CD1c-positive myeloid dendritic cell (primary cell): ENCODE measurements at regions not wholly inside any gene's neighbourhood (a gene's known extent, or its start where the extent isn't known, plus 50 kb on each side); places are given as distances from the start of the nearest gene placed in this dataset.

Experiments
- DNase-seq: peaks from one replicate; pipeline ENCODE4 v3.0.0-alpha.2; 2016; ENCODE audit errors: extremely low spot score

GRCh38 chr2:226208726-226209125 lies 590.9 kb downstream of the IRS1 start:
- DNase-seq: no peak

- no peak for DNase-seq
Measured at GRCh38 chr2:226207671-226208070, 591.9 kb downstream of the IRS1 start.

- no peak for DNase-seq
Measured at GRCh38 chr2:226199555-226199954, 600.1 kb downstream of the IRS1 start.

- DNase-seq: no peak
Measured at GRCh38 chr2:226198956-226199355, 600.7 kb downstream of the IRS1 start.

- no peak for DNase-seq
Measured at GRCh38 chr2:226190479-226191252, 609.0 kb downstream of the IRS1 start.

GRCh38 chr2:226189061-226189460 lies 610.6 kb downstream of the IRS1 start:
- no peak for DNase-seq

GRCh38 chr2:226187616-226188015 lies 612.0 kb downstream of the IRS1 start:
- DNase-seq: no peak

- DNase-seq: no peak
Measured at GRCh38 chr2:226187156-226187555, 612.5 kb downstream of the IRS1 start.

GRCh38 chr2:226185616-226186211 lies 613.9 kb downstream of the IRS1 start:
- DNase-seq: no peak

GRCh38 chr2:226184940-226185615 lies 614.5 kb downstream of the IRS1 start:
- DNase-seq: no peak

- DNase-seq: no peak
Measured at GRCh38 chr2:226184540-226184939, 615.1 kb downstream of the IRS1 start.

- no peak for DNase-seq
Measured at GRCh38 chr2:226183550-226183949, 616.1 kb downstream of the IRS1 start.

- DNase-seq: no peak
Measured at GRCh38 chr2:226183033-226183432, 616.6 kb downstream of the IRS1 start.

GRCh38 chr2:226181909-226182308 lies 617.7 kb downstream of the IRS1 start:
- DNase-seq: no peak

- DNase-seq: no peak
Measured at GRCh38 chr2:226180281-226180884, 619.2 kb downstream of the IRS1 start.

GRCh38 chr2:226179010-226179409 lies 620.6 kb downstream of the IRS1 start:
- DNase-seq: no peak

- DNase-seq: no peak
Measured at GRCh38 chr2:226176283-226176984, 623.2 kb downstream of the IRS1 start.

GRCh38 chr2:226174390-226174789 lies 625.2 kb downstream of the IRS1 start:
- DNase-seq: no peak

GRCh38 chr2:226172939-226173338 lies 626.7 kb downstream of the IRS1 start:
- DNase-seq: no peak

GRCh38 chr2:226172309-226172708 lies 627.3 kb downstream of the IRS1 start:
- no peak for DNase-seq

GRCh38 chr2:226169751-226170581 lies 629.7 kb downstream of the IRS1 start:
- DNase-seq: no peak
